IMR-90 (cell line): ENCODE measurements at regions not wholly inside any gene's neighbourhood (a gene's known extent, or its start where the extent isn't known, plus 50 kb on each side); places are given as distances from the start of the nearest gene placed in this dataset.

Source experiments
- ATAC-seq: fragments of 200-7000 bp; cut with Tn5 transposase; 2 replicates; pipeline ENCODE4 v1.9.1; 2020; ENCODE audit warnings: low read depth, mild to moderate bottlenecking, moderate library complexity
- BruUV-seq: library from RNA; stranded (reverse); fragments of 400-500 nt; replicated peaks from 2 replicates; lab custom pipeline; 2021; lab: Mats Ljungman, UMichigan
- CTCF ChIA-PET: fragments of 300-600 bp; formaldehyde crosslinking; extraction: SDS; loops from one replicate; lab custom pipeline; 2021; ENCODE audit warnings: antibody characterized with exemption; lab: Yijun Ruan, JAX
- POLR2A ChIA-PET: fragments of 300-600 bp; sonication (Branson Sonifier 250); formaldehyde crosslinking; loops from one replicate; lab custom pipeline; 2022; ENCODE audit warnings: antibody characterized with exemption; ENCODE audit not compliant: unreplicated experiment; lab: Charles Lee
- DNase-seq: peaks from one replicate; pipeline ENCODE4 v3.0.0; 2013
- H2AFZ ChIP-seq: replicated peaks from 2 replicates; pipeline ENCODE3; 2013; ENCODE audit warnings: low read length, mild to moderate bottlenecking; ENCODE audit not compliant: poor library complexity
- H2AK5ac ChIP-seq: 2 replicates; pipeline ENCODE4 v1.6.1; 2013; ENCODE audit warnings: low read depth, low read length, inconsistent platforms
- H2AK9ac ChIP-seq: replicated peaks from 2 replicates; pipeline ENCODE3; 2013; ENCODE audit warnings: mild to moderate bottlenecking, low read depth, low read length, moderate library complexity; ENCODE audit not compliant: poor library complexity
- H2BK120ac ChIP-seq: 2 replicates; pipeline ENCODE4 v1.6.1; 2013; ENCODE audit warnings: low read depth, low read length, inconsistent platforms
- H2BK15ac ChIP-seq: 3 replicates; pipeline ENCODE4 v1.6.1; 2013; ENCODE audit warnings: low read depth, low read length, inconsistent platforms
- H2BK20ac ChIP-seq: 2 replicates; pipeline ENCODE4 v1.6.1; 2013; ENCODE audit warnings: low read depth, mild to moderate bottlenecking, inconsistent platforms, low read length, moderate library complexity
- H2BK5ac ChIP-seq: 2 replicates; pipeline ENCODE4 v1.6.1; 2013; ENCODE audit warnings: mild to moderate bottlenecking, low read depth, low read length, inconsistent platforms; ENCODE audit not compliant: poor library complexity, severe bottlenecking
- H3K14ac ChIP-seq: replicated peaks from 2 replicates; pipeline ENCODE4 v1.6.1; 2013; ENCODE audit warnings: low read depth, low read length, inconsistent platforms
- H3K18ac ChIP-seq: 2 replicates; pipeline ENCODE4 v1.6.1; 2013; ENCODE audit warnings: low read depth, low read length, control low read depth
- H3K23ac ChIP-seq: 2 replicates; pipeline ENCODE4 v1.6.1; 2013; ENCODE audit warnings: low read depth, low read length, inconsistent platforms
- H3K27ac ChIP-seq: 2 replicates; pipeline ENCODE4 v1.5.1; 2013; ENCODE audit warnings: mild to moderate bottlenecking, control low read depth, low read length; ENCODE audit not compliant: insufficient read depth
- H3K27me3 ChIP-seq: 2 replicates; pipeline ENCODE4 v1.6.1; 2013; ENCODE audit warnings: low read length; ENCODE audit not compliant: control insufficient read depth, insufficient read depth
- H3K36me3 ChIP-seq: 2 replicates; pipeline ENCODE4 v1.6.1; 2013; ENCODE audit warnings: low read length, mixed read lengths; ENCODE audit not compliant: control insufficient read depth, insufficient read depth
- H3K4ac ChIP-seq: 2 replicates; pipeline ENCODE4 v1.6.1; 2013; ENCODE audit warnings: low read depth, low read length, inconsistent platforms
- H3K4me1 ChIP-seq: 2 replicates; pipeline ENCODE4 v1.6.1; 2013; ENCODE audit warnings: low read length, mixed read lengths; ENCODE audit not compliant: control insufficient read depth, insufficient read depth
- H3K4me2 ChIP-seq: 2 replicates; pipeline ENCODE4 v1.6.1; 2013; ENCODE audit warnings: low read depth, mild to moderate bottlenecking, control low read depth, low read length, moderate library complexity
- H3K4me3 ChIP-seq: 2 replicates; pipeline ENCODE4 v1.5.1; 2013; ENCODE audit warnings: low read depth, mild to moderate bottlenecking, control low read depth, low read length, moderate library complexity; ENCODE audit not compliant: insufficient read depth
- H3K56ac ChIP-seq: 2 replicates; pipeline ENCODE4 v1.6.1; 2013; ENCODE audit warnings: low read length, inconsistent platforms; ENCODE audit not compliant: insufficient read depth; ENCODE audit errors: extremely low read depth
- H3K79me1 ChIP-seq, 2 experiments: 2 replicates each; pipeline ENCODE4 v1.6.1; 2013; ENCODE audit warnings: low read length in 2 of 2, inconsistent platforms in 1 of 2, low read depth in 1 of 2
- H3K9ac ChIP-seq: 2 replicates; pipeline ENCODE4 v1.6.1; 2013; ENCODE audit warnings: low read depth, low read length, control low read depth
- H3K9me1 ChIP-seq: 2 replicates; pipeline ENCODE4 v1.6.1; 2013; ENCODE audit warnings: low read length, inconsistent platforms; ENCODE audit not compliant: insufficient read depth
- H3K9me3 ChIP-seq: 2 replicates; pipeline ENCODE4 v1.6.1; 2013; ENCODE audit warnings: low read length; ENCODE audit not compliant: control insufficient read depth, insufficient read depth
- H4K20me1 ChIP-seq: 2 replicates; pipeline ENCODE4 v1.6.1; 2013; ENCODE audit warnings: low read length, inconsistent platforms; ENCODE audit not compliant: insufficient read depth
- H4K5ac ChIP-seq: 2 replicates; pipeline ENCODE4 v1.6.1; 2013; ENCODE audit warnings: mild to moderate bottlenecking, low read depth, low read length, control low read depth
- H4K8ac ChIP-seq, 2 experiments: 2 replicates each; pipeline ENCODE4 v1.6.1; 2013; ENCODE audit warnings: low read depth in 2 of 2, low read length in 2 of 2, control low read depth in 1 of 2, inconsistent platforms in 1 of 2
- H4K91ac ChIP-seq: 2 replicates; pipeline ENCODE4 v1.6.1; 2013; ENCODE audit warnings: low read depth, low read length, inconsistent platforms; ENCODE audit not compliant: insufficient read depth
- BHLHE40 ChIP-seq: fragments of 150-350 bp; IDR thresholded peaks from 2 replicates; pipeline ENCODE4 v1.6.1; 2016; ENCODE audit warnings: mild to moderate bottlenecking, low read depth, low read length
- CHD1 ChIP-seq: IDR thresholded peaks from 2 replicates; pipeline ENCODE4 v1.6.1; 2012; ENCODE audit warnings: low read depth, low read length, improper control_type of control experiment
- CTCF ChIP-seq: conservative IDR thresholded peaks from 2 replicates; pipeline ENCODE4 v1.5.1; 2012; ENCODE audit warnings: mild to moderate bottlenecking, low read depth, low read length, improper control_type of control experiment
- ELK1 ChIP-seq: fragments of 150-350 bp; IDR thresholded peaks from 2 replicates; pipeline ENCODE4 v1.6.1; 2016; ENCODE audit warnings: low read depth, mild to moderate bottlenecking, low read length, moderate library complexity, borderline replicate concordance
- FOS ChIP-seq: fragments of 150-350 bp; IDR thresholded peaks from 2 replicates; pipeline ENCODE4 v1.6.1; 2016; ENCODE audit warnings: low read depth, low read length
- MAFK ChIP-seq: IDR thresholded peaks from 2 replicates; pipeline ENCODE4 v1.6.1; 2012; ENCODE audit warnings: low read depth, low read length, improper control_type of control experiment
- MAZ ChIP-seq: IDR thresholded peaks from 2 replicates; pipeline ENCODE4 v1.6.1; 2012; ENCODE audit warnings: low read depth, mild to moderate bottlenecking, low read length, improper control_type of control experiment, moderate library complexity, borderline replicate concordance
- MXI1 ChIP-seq: IDR thresholded peaks from 2 replicates; pipeline ENCODE4 v1.6.1; 2012; ENCODE audit warnings: low read depth, mild to moderate bottlenecking, low read length, moderate library complexity, borderline replicate concordance
- NFE2L2 ChIP-seq: fragments of 150-350 bp; IDR thresholded peaks from 2 replicates; pipeline ENCODE4 v1.6.1; 2016; ENCODE audit warnings: low read depth, mild to moderate bottlenecking, low read length
- POLR2A ChIP-seq: IDR thresholded peaks from 2 replicates; pipeline ENCODE4 v1.6.1; 2012; ENCODE audit warnings: mild to moderate bottlenecking, low read depth, low read length
- RFX5 ChIP-seq: IDR thresholded peaks from 2 replicates; pipeline ENCODE4 v1.8.0; 2012; ENCODE audit warnings: low read depth, mild to moderate bottlenecking, low read length, moderate library complexity
- SMC3 ChIP-seq: fragments of 150-350 bp; IDR thresholded peaks from 2 replicates; pipeline ENCODE4 v1.6.1; 2016; ENCODE audit warnings: low read depth, mild to moderate bottlenecking, antibody characterized with exemption, low read length, moderate library complexity
- WGBS, 2 experiments: methylation state at CpG; one replicate each; pipeline versions ENCODE4 v1.1.5 to v1.1.7; 2013; ENCODE audit warnings: missing lambda C conversion rate in 2 of 2; ENCODE audit not compliant: insufficient read length in 1 of 2; ENCODE audit errors: extremely low coverage in 2 of 2; 5-methylcytosine and 5-hydroxymethylcytosine counted together
- dilution Hi-C: fragments of 300-500 bp; cut with HindIII; formaldehyde crosslinking; loops from one replicate; pipeline ENCODE4 v1.14.3; 2018; ENCODE audit warnings: low sequenced_read_pairs; ENCODE audit not compliant: unreplicated experiment
- in situ Hi-C: fragments of 300-500 bp; cut with MboI; formaldehyde crosslinking; loops from 3 replicates; pipeline ENCODE4 v1.14.3; 2019; ENCODE audit warnings: low sequenced_read_pairs, inconsistent platforms, mixed read lengths
- intact Hi-C: fragments of 100-400 bp; cut with micrococcal nuclease; formaldehyde crosslinking; loops from 2 replicates; pipeline ENCODE4 v1.10.0; 2022
- TF ChIP-seq, protein P1 (sequence below): fragments of 150-350 bp; IDR thresholded peaks from 2 replicates; pipeline ENCODE4 v1.6.1; 2017; ENCODE audit warnings: mild to moderate bottlenecking, antibody characterized with exemption, low read length, low read depth

DNA sequence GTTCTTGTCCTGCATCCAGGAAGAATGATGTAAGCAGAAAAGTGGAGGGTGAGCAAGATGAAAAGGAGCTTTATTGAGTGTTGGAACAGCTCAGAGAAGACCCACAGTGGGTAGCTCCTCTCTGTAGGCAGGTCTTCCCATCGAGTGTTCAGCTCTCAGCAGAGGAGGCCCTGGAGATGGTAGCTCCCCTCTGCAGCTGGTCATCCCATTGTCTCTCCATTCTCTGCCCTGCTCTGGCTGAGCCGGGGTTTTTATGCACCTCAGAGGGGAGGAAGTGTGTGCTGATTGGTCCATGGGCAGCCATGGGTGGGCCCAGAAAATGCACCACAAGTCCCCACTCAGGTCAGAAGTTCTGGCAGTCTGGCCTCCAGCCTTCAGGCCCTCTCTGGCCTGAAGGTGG is 713.7 kb downstream of the MATN1 start:
- ATAC-seq, result no peak
- no peaks in the 10 kb centered on the region for H3K79me1 ChIP-seq
- H3K14ac ChIP-seq, result no peak overlapping the region
- H3K4me1 ChIP-seq, result no peaks in the 10 kb centered on the region
- no peaks in the 10 kb centered on the region for H3K36me3 ChIP-seq
- intact Hi-C loops, result no loop called here
- no peak overlapping the region for H3K9ac ChIP-seq
- H3K4me2 ChIP-seq, result no peak overlapping the region
- H3K18ac ChIP-seq, result no peak overlapping the region
- no peak overlapping the region for H3K4me3 ChIP-seq
- ChIA-PET POLR2A (no interaction called here), CTCF (no interaction called here)
- H2BK120ac ChIP-seq, result no peak overlapping the region
- no peak overlapping the region for H3K4ac ChIP-seq
- no peaks in the 10 kb centered on the region for H3K9me1 ChIP-seq
- H3K27me3 ChIP-seq, result no peaks in the 10 kb centered on the region; the same call in 1 of the 2 replicates
- H2BK15ac ChIP-seq, result no peak overlapping the region
- no peak for DNase-seq
- H2AFZ ChIP-seq, result no peak overlapping the region
- H2BK20ac ChIP-seq, result no peak overlapping the region
- H3K9me3 ChIP-seq, result no peaks in the 10 kb centered on the region
- dilution Hi-C loops, result no loop called here
- BruUV-seq, result no TSS peak
- H2AK5ac ChIP-seq, result no peak overlapping the region
- no peak overlapping the region for H4K91ac ChIP-seq
- no peak overlapping the region for H2AK9ac ChIP-seq
- in situ Hi-C loops, result no loop called here
- no peak overlapping the region for H3K27ac ChIP-seq
- H3K23ac ChIP-seq, result no peak overlapping the region
- no peak overlapping the region for H4K5ac ChIP-seq
- WGBS, 2 experiments, result no CpG with 5 or more reads among the region's 2 CpGs
- no peak overlapping the region for H4K8ac ChIP-seq
- no peak for TF ChIP-seq POLR2A
- no peak for TF ChIP-seq ELK1
- TF ChIP-seq RFX5, result no peak
- no peak for TF ChIP-seq MAFK
- TF ChIP-seq FOS, result no peak
- TF ChIP-seq SMC3, result no peak
- TF ChIP-seq CTCF, result no peak
- TF ChIP-seq MAZ, result no peak
- no peak for TF ChIP-seq BHLHE40
- TF ChIP-seq, protein P1, sequence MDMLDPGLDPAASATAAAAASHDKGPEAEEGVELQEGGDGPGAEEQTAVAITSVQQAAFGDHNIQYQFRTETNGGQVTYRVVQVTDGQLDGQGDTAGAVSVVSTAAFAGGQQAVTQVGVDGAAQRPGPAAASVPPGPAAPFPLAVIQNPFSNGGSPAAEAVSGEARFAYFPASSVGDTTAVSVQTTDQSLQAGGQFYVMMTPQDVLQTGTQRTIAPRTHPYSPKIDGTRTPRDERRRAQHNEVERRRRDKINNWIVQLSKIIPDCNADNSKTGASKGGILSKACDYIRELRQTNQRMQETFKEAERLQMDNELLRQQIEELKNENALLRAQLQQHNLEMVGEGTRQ, result no peak
- no peak for TF ChIP-seq NFE2L2
- TF ChIP-seq MXI1, result no peak
- TF ChIP-seq CHD1, result no peak
- H4K20me1 ChIP-seq, result no peaks in the 10 kb centered on the region
- no peak overlapping the region for H3K56ac ChIP-seq
- H2BK5ac ChIP-seq, result no peak overlapping the region
